Kidney tubule cell (primary cell): ENCODE measurements at regions not wholly inside any gene's neighbourhood (a gene's known extent, or its start where the extent isn't known, plus 50 kb on each side); places are given as distances from the start of the nearest gene placed in this dataset.
"Not testable (repeated sequence)": the region's sequence is repeated elsewhere in the genome, so short reads cannot be mapped to it uniquely, and the experiment has no call there.

Experiments used
- DNase-seq: peaks from one replicate; pipeline ENCODE4 v3.0.0-alpha.2; 2018; ENCODE audit warnings: low spot score

GRCh38 chr10:3959370-3960325 is 174.6 kb upstream of the KLF6 start:
- DNase-seq, result no peak

- DNase-seq, result no peak
Measured at GRCh38 chr10:3958472-3958996, 173.5 kb upstream of the KLF6 start.

DNA sequence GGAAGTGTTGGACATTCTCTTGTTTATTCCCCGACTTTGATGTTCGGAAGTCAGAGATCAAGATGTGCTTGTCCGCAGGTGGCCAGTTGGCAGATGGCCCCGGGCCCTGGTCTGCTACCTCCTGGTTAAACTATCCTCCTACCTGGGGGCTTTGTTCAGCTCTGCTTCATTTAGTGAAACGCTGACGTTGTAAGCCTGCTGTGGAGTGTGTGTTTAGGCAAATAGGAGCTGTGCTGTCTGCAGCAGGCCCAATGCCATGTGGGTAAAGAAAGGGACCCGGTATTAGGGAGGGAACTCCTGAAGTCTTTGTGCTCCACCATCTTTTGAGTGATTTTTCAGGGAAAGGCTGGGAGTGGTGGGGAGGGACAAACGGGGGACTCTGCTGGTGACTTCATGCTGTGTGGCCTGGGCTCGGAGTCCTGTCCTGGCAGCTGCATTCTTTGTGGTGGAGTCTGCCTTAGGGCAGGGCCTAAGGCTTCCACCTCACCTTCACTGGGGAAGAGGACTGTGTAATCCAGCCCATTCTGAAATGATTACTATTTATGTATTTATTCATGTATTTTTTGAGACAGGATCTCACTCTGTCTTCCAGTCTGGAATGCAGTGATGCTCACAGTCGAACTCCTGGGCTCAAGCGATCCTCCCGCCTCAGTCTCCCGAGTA is 171.1 kb upstream of the KLF6 start:
- DNase-seq, result peak; percentile 10

DNA sequence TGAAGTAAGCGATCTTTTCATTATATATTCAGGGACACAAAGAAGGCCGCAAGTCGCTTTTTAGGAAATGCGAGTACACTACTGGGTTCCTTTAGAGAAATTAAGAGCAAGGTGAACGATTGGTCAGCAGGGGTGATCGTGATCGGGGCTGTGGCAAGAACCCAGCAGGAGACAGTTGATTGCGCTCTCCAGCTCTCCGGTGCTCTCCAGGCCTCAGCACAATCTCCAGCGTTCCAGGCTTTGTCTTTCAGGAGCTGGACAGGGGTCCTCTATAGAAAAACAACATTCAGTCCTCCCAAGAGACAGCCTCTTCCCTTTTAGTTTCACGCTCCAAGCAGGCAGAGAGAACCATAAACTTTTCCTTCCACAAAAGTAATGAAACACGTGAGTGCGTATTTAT is 170.5 kb upstream of the KLF6 start:
- no peak for DNase-seq

GRCh38 chr10:3954615-3955014 is 169.6 kb upstream of the KLF6 start:
- no peak for DNase-seq

GRCh38 chr10:3954007-3954406 is 169.0 kb upstream of the KLF6 start:
- not testable (repeated sequence) for DNase-seq

GRCh38 chr10:3951993-3952392 is 167.0 kb upstream of the KLF6 start:
- no peak for DNase-seq

DNA sequence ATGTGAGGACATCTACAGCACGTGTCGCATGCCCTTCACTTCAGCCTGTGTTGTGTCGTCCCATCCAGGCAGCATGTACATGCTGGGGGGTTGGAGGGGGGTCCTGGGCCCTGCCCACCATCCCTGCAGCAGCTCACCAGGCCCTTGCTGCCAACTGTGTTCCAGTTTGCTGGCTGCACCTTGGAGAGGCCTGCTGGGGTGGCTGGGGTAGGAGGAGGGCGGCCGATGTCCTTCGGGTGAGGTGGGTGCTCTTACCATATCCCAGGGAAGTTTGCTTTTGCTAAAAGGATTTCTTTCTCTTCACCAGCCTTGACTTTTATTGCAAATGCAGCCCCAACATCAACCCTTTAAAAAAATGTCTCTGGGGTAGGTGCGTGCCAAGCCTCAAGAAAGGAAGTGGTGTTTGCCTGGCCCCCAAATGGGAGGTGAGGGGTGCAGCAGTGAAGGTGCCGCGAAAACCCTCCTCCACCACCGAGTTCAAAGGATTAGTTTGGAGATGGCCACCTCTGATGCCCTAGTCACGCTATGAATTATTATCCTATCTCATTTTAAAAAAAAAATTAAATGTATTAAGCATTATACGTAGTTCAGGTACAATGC is 165.8 kb upstream of the KLF6 start:
- DNase-seq, result no peak

- no peak for DNase-seq
Measured at GRCh38 chr10:3949711-3950110, 164.7 kb upstream of the KLF6 start.

- peak; percentile 54 for DNase-seq
Measured at GRCh38 chr10:3948843-3949242, 163.8 kb upstream of the KLF6 start.

DNA sequence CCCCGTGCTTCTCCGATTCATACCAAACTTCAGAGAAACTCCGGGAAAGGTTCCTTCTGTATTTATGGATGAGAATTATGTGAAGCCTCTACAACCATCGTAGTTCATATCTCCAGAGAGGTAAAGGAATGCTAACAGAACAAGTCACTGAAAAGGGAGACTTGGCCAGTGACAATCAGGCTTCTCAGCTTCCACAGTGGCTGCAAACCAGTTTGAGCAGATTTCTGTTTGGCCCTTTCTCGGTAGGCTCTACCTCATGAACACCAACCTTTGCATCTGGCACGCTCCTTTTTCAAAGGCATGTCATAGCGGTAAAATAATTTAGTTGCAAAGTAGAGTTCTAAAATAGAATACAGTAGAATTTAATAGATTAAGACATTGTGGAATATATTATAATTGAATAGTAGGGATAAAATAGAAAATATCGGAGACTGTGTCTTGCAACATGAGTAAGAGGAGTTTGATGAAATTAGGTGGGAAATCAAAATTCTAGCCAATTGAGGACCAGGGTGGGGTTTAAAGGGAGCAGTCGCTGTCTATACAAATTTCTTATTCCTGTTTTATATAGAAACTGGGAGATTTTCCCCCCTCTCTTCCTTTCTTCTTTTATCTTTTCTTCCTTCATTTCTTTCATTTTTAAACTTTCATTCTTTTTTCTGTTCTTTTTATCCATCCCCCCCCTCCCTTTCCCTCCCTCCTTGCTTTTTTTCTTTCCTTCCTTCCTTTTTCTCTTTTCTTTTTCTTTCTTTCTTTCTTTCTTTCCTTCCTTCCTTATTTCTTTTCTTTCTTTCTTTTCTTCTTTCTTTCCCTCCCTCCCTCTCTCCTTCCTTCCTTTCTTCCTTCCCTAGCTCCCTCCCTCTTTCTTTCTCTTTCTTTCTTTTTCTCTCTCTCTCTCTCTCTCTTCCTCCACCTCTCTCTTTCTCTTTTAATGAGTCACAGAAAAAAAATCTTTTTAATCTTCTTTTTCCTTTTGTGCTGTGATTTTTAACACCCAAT is 161.5 kb upstream of the KLF6 start:
- DNase-seq, result no peak

GRCh38 chr10:3945026-3945425 is 160.0 kb upstream of the KLF6 start:
- no peak for DNase-seq

DNA sequence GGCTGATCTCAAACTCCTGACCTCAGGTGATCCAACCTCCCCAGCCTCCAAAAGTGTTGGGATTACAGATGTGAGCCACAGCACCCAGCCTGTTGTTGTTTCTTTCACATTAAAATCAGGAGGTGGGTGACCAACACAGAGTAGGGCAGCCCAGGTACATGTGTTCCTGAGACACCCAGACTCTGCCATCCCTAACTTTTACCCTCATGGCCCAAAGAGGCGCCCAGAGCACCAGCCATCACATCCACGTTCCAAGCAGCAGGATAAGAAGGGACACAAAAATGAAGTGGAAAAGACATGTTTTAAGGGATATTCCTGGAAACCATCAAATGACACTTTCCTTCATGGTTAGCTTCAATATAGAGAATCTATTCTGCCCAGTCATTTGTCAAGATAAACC is 159.6 kb upstream of the KLF6 start:
- no peak for DNase-seq

- DNase-seq, result no peak
Measured at GRCh38 chr10:3943695-3944257, 158.8 kb upstream of the KLF6 start.

DNA sequence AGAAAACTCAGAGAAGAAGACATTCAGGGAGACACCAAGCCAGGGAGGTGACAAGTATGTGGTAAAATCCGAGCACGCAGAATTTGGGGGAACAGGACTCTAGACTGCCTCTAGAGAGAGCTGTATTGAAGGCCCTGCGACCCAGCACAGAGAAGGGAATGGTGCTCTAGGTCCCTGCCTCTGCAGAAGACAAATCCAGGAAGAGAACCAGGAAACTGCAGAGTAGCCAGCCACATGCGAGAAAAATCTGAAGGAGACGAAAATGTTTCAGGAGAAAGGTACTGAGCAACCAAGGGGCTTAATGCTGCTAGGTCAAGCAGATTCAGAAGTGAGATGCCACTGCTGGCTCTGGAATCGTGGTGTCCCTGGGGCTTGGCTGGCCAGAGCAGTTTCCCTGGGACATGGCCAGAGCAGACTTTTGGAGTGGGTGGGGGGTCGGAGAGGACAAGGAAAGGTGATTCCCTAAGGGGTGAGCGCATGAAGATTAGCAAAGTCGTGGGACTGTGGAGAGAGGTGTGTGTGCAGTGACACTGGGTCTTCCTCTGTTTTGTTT is 158.0 kb upstream of the KLF6 start:
- DNase-seq, result no peak

- DNase-seq, result no peak
Measured at GRCh38 chr10:3941676-3942075, 156.7 kb upstream of the KLF6 start.

GRCh38 chr10:3936422-3937040 is 151.5 kb upstream of the KLF6 start:
- no peak for DNase-seq

DNA sequence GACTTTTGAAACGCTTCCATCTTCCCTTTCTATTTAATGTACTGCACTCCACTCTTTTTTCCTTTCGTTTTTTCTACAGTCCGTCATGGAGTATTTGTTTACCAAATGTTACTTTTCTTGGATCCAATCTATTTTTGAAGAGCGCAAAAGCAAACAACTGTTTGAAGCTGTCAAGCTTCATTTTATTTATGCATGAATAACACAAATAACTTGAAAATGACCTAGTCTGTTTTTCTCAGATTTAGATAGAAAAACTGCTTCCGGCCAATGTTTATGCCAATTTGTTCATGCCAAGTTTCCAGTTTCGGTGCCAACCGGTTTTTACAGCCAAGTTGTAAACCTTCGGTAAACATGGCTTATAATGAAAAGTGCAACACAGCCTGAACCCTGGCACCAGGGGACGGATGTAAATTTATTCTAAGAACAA is 150.9 kb upstream of the KLF6 start:
- DNase-seq, result no peak

- peak; percentile 51 for DNase-seq
Measured at GRCh38 chr10:3935141-3935540, 150.1 kb upstream of the KLF6 start.

- DNase-seq, result no peak
Measured at GRCh38 chr10:3933733-3934132, 148.7 kb upstream of the KLF6 start.
